Esophagus muscularis mucosa (tissue), 4 donors: ENCODE measurements at regions not wholly inside any gene's neighbourhood (a gene's known extent, or its start where the extent isn't known, plus 50 kb on each side); places are given as distances from the start of the nearest gene placed in this dataset.

Source experiments
- DNase-seq: peaks from one replicate; pipeline ENCODE4 v3.0.0-alpha.2; 2017; ENCODE audit errors: extremely low spot score
- H3K27ac ChIP-seq, 4 donors: fragments of 200-600 bp; sonication (generic); replicated peaks in 1 of 4; 1 replicate in 3 of 4; 2 replicates in 1 of 4; pipeline ENCODE4 v1.5.1; 2016 to 2019; ENCODE audit warnings: mild to moderate bottlenecking in 1 of 4
- H3K27me3 ChIP-seq, 4 donors: fragments of 200-600 bp; sonication (generic); one replicate each; pipeline versions ENCODE4 v1.5.1 to v1.6.0; 2016 to 2019
- H3K36me3 ChIP-seq, 4 donors: fragments of 200-600 bp; sonication (generic); one replicate each; pipeline ENCODE4 v1.5.1; 2016 to 2019
- H3K4me1 ChIP-seq, 4 donors: fragments of 200-600 bp; sonication (generic); one replicate each; pipeline ENCODE4 v1.5.1; 2016 to 2019
- H3K4me3 ChIP-seq, 4 donors: fragments of 200-600 bp; sonication (generic); 1 replicate in 2 of 4; 2 replicates in 2 of 4; pipeline ENCODE4 v1.5.1; 2016 to 2019; ENCODE audit warnings: mild to moderate bottlenecking in 4 of 4, moderate library complexity in 1 of 4
- H3K9me3 ChIP-seq, 4 donors: fragments of 200-600 bp; sonication (generic); 1 replicate in 3 of 4; 2 replicates in 1 of 4; pipeline ENCODE4 v1.5.1; 2016 to 2019
- EP300 ChIP-seq: sonication (generic); formaldehyde crosslinking; IDR thresholded peaks from one replicate; pipeline ENCODE4 v1.6.1; 2017; ENCODE audit warnings: antibody characterized with exemption
- POLR2A ChIP-seq: fragments of 450-650 bp; IDR thresholded peaks from one replicate; pipeline ENCODE4 v1.6.1; 2017; ENCODE audit warnings: antibody characterized with exemption, moderate library complexity, mild to moderate bottlenecking, low read depth
- POLR2AphosphoS5 ChIP-seq, 2 donors: sonication (generic); formaldehyde crosslinking; IDR thresholded peaks; one replicate each; pipeline ENCODE4 v1.6.1; 2017; ENCODE audit warnings: antibody characterized with exemption in 2 of 2
- WGBS: methylation state at CpG from one replicate; pipeline ENCODE4 v1.1.5; 2018; 5-methylcytosine and 5-hydroxymethylcytosine counted together
- intact Hi-C: fragments of 100-400 bp; cut with DNase I; formaldehyde crosslinking; loops from one replicate; pipeline ENCODE4 v1.15.1; 2023
- TF ChIP-seq, protein P1 (sequence below), 3 experiments: fragments of 200-600 bp in 2 of 3; fragments of 450-650 bp in 1 of 3; sonication (generic) in 2 of 3; IDR thresholded peaks; one replicate each; pipeline ENCODE4 v1.5.1; 2017 to 2019; ENCODE audit warnings: antibody characterized with exemption in 3 of 3, mild to moderate bottlenecking in 2 of 3, moderate library complexity in 1 of 3

DNA sequence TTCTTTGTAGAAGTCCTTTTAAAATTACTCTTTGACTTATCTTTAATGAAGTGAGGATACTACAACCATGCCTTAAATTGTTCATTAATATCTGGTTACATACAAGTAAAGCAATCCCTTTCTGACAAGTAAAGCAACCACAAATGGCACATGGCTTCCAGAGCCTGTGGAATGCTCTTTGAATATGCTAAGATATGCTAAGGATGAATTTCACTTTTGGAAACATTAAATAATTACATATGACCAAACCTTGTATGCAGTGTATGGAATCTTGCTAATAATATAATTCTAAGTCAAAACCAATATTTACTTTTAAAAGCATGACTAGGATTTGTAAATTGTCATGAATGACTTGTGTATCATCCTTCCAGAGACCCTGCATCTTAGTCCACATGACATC, 1711.2 kb upstream of the CELF4 start:
- no peaks in the 10 kb centered on the region for H3K9me3 ChIP-seq
- H3K36me3 ChIP-seq = no peaks in the 10 kb centered on the region
- H3K27me3 ChIP-seq = no peaks in the 10 kb centered on the region
- no peak for DNase-seq
- no peak overlapping the region for H3K27ac ChIP-seq
- no peaks in the 10 kb centered on the region for H3K4me1 ChIP-seq
- no peak overlapping the region for H3K4me3 ChIP-seq
- TF ChIP-seq EP300 (no peak), POLR2AphosphoS5 (IDR thresholded peaks at IDR 0.05) (no peak), POLR2A (no peak)
- TF ChIP-seq, protein P1, sequence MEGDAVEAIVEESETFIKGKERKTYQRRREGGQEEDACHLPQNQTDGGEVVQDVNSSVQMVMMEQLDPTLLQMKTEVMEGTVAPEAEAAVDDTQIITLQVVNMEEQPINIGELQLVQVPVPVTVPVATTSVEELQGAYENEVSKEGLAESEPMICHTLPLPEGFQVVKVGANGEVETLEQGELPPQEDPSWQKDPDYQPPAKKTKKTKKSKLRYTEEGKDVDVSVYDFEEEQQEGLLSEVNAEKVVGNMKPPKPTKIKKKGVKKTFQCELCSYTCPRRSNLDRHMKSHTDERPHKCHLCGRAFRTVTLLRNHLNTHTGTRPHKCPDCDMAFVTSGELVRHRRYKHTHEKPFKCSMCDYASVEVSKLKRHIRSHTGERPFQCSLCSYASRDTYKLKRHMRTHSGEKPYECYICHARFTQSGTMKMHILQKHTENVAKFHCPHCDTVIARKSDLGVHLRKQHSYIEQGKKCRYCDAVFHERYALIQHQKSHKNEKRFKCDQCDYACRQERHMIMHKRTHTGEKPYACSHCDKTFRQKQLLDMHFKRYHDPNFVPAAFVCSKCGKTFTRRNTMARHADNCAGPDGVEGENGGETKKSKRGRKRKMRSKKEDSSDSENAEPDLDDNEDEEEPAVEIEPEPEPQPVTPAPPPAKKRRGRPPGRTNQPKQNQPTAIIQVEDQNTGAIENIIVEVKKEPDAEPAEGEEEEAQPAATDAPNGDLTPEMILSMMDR (IDR thresholded peaks at IDR 0.05) = no peak
- intact Hi-C loops = no loop called here

DNA sequence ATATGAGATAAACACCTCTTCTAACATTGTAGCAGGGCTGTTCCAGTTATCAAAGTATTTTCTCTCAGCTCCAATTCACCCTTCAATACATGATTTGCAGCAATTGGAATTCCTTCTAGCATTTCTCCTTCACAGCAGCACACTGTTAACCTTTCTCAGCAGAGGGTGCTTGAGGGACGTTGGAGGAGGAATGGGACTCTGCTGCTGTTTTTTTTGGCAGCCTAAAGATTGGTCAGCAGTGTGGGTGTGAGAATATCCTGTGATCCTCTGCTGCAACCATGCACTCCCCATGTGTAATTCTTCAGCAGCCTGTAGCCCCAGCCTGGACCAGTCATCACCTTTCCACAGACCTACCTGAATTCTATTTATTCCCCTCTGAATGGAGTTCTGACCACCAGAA, 1708.9 kb upstream of the CELF4 start:
- intact Hi-C loops = no loop called here
- Histone ChIP-seq H3K9me3 (no peaks in the 10 kb centered on the region), H3K36me3 (no peaks in the 10 kb centered on the region), H3K27ac (no peak overlapping the region), H3K27me3 (no peaks in the 10 kb centered on the region), H3K4me1 (no peaks in the 10 kb centered on the region), H3K4me3 (no peak overlapping the region)
- DNase-seq = no peak
- no peak for TF ChIP-seq POLR2A
- TF ChIP-seq, protein P1 (IDR thresholded peaks at IDR 0.05) = no peak
- TF ChIP-seq EP300 = no peak
- TF ChIP-seq POLR2AphosphoS5 (IDR thresholded peaks at IDR 0.05) = no peak
- 20% methylated on average over 1 of the region's 1 CpG for WGBS

DNA sequence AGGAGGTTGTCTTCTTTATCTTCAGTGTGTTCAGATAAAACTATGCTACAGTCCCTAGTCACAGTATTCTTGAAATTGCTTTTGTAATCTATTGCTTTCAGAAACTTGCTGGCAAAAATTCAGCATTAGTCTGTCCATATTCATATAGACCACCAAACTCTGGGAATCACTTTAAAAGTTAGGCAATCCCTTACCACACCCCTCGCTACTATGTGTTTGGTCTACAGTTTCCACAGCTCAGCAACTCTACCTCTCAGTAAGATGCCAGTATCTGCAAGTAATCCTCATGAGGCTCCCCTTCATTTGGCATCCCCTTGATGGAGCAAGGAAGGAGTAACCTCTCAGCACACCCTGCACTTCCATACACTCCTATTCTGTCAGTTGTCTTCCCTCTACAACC, 1706.6 kb upstream of the CELF4 start:
- Histone ChIP-seq H3K9me3 (no peaks in the 10 kb centered on the region), H3K27me3 (no peaks in the 10 kb centered on the region), H3K4me1 (no peaks in the 10 kb centered on the region), H3K4me3 (no peak overlapping the region), H3K36me3 (no peaks in the 10 kb centered on the region), H3K27ac (no peak overlapping the region)
- intact Hi-C loops = no loop called here
- no peak for DNase-seq
- TF ChIP-seq POLR2AphosphoS5 (IDR thresholded peaks at IDR 0.05) = no peak
- no peak for TF ChIP-seq POLR2A
- TF ChIP-seq EP300 = no peak
- TF ChIP-seq, protein P1 (IDR thresholded peaks at IDR 0.05) = no peak
- WGBS = 94% methylated on average over 1 of the region's 1 CpG

DNA sequence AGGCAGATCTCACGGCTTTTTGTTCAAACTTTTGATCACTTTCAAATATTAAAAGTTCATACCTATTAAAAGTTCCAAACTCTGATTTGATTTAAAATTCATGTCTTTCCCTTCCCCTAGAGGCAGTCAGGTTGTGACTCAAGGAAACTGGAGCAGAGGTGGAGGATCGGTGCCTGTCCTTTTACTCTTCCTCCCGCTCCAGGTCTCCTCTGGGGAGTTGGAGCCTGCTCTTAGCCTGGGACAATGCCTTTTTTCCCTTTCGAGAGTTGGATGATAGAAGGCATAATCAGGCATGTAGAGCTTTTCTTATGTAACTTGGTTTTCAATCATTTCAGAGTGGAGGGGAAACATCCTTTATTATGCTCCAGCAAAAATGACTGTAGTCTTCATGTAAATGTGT, 1706.1 kb upstream of the CELF4 start:
- intact Hi-C loops = no loop called here
- TF ChIP-seq POLR2A (no peak), EP300 (no peak), POLR2AphosphoS5 (IDR thresholded peaks at IDR 0.05) (no peak)
- TF ChIP-seq, protein P1 (IDR thresholded peaks at IDR 0.05) = no peak
- WGBS = 86% methylated on average over 4 of the region's 4 CpGs

DNA sequence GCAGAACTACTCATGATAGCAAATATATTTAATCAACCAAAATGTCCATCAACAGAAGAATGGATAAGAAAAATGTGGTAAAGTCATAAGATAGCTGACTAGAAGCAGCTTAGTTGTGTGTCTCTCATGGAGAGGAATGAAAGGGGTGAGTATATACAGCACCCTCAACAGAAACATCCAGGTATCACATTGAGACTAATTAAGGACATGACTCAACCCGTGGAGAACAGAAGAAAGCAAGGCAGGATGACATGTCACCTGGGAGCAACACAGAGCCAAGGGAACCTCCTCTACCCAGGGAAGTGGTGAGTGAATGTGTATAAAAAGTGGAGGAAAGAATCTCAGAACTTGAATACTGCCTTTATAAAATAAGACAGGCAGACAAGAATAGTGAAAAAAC, 1695.0 kb upstream of the CELF4 start:
- Histone ChIP-seq H3K4me1 (no peaks in the 10 kb centered on the region), H3K27ac (no peak overlapping the region), H3K4me3 (no peak overlapping the region), H3K36me3 (no peaks in the 10 kb centered on the region), H3K27me3 (no peaks in the 10 kb centered on the region), H3K9me3 (no peaks in the 10 kb centered on the region)
- 83% methylated on average over 1 of the region's 1 CpG for WGBS
- intact Hi-C loops = no loop called here
- no peak for DNase-seq
- TF ChIP-seq POLR2AphosphoS5 (IDR thresholded peaks at IDR 0.05) = no peak
- TF ChIP-seq EP300 = no peak
- TF ChIP-seq, protein P1 (IDR thresholded peaks at IDR 0.05) = no peak
- TF ChIP-seq POLR2A = no peak

More for the DNA sequence above, 1706.1 kb upstream of the CELF4 start:
- Histone ChIP-seq H3K9me3 (no peaks in the 10 kb centered on the region), H3K27ac (no peak overlapping the region), H3K27me3 (no peaks in the 10 kb centered on the region), H3K36me3 (no peaks in the 10 kb centered on the region), H3K4me3 (no peak overlapping the region), H3K4me1 (no peaks in the 10 kb centered on the region)
- DNase-seq = no peak
